Natural killer cell (primary cell): ENCODE measurements at regions not wholly inside any gene's neighbourhood (a gene's known extent, or its start where the extent isn't known, plus 50 kb on each side); places are given as distances from the start of the nearest gene placed in this dataset.

Source experiments
- ATAC-seq, 3 donors: fragments of 150-1000 bp in 2 of 3; fragments of 200-7000 bp in 1 of 3; cut with Tn5 transposase; 1 replicate in 1 of 3; 2 replicates in 2 of 3; pipeline ENCODE4 v1.10.0; 2021; ENCODE audit warnings: mild to moderate bottlenecking in 2 of 3, moderate library complexity in 2 of 3
- DNase-seq, 2 donors: peaks; one replicate each; pipeline versions ENCODE4 v3.0.0 to v3.0.0-alpha.2; 2013 to 2021; ENCODE audit warnings: mixed read lengths in 1 of 2
- H3K27ac ChIP-seq: one replicate; pipeline ENCODE4 v1.5.1; 2013; ENCODE audit warnings: mild to moderate bottlenecking, low read length
- H3K27me3 ChIP-seq: one replicate; pipeline ENCODE4 v1.6.1; 2013; ENCODE audit warnings: low read length; ENCODE audit not compliant: control insufficient read depth, insufficient read depth
- H3K36me3 ChIP-seq: one replicate; pipeline ENCODE4 v1.6.1; 2013; ENCODE audit warnings: low read length; ENCODE audit not compliant: control insufficient read depth, insufficient read depth
- H3K4me1 ChIP-seq: one replicate; pipeline ENCODE4 v1.6.1; 2013; ENCODE audit warnings: low read length; ENCODE audit not compliant: control insufficient read depth, insufficient read depth
- H3K4me3 ChIP-seq: one replicate; pipeline ENCODE4 v1.5.1; 2013; ENCODE audit warnings: low read length
- H3K9me3 ChIP-seq: one replicate; pipeline ENCODE4 v1.6.1; 2013; ENCODE audit warnings: low read length; ENCODE audit not compliant: control insufficient read depth, insufficient read depth
- H3K27ac Mint-ChIP-seq, 2 donors: one replicate each; pipeline ENCODE4 v1.8.0; 2022; ENCODE audit warnings: mild to moderate bottlenecking in 2 of 2, mixed read lengths in 2 of 2, moderate library complexity in 1 of 2
- H3K27me3 Mint-ChIP-seq, 2 donors: one replicate each; pipeline ENCODE4 v1.8.0; 2022; ENCODE audit warnings: low read depth in 2 of 2, mixed read lengths in 2 of 2
- H3K36me3 Mint-ChIP-seq: one replicate; pipeline ENCODE4 v1.8.0; 2022; ENCODE audit warnings: mixed read lengths
- H3K4me1 Mint-ChIP-seq, 2 donors: one replicate each; pipeline ENCODE4 v1.8.0; 2022; ENCODE audit warnings: mixed read lengths in 2 of 2
- H3K4me3 Mint-ChIP-seq: one replicate; pipeline ENCODE4 v1.8.0; 2022; ENCODE audit warnings: mild to moderate bottlenecking, moderate library complexity, mixed read lengths
- H3K9me3 Mint-ChIP-seq, 2 donors: one replicate each; pipeline ENCODE4 v1.8.0; 2022; ENCODE audit warnings: mixed read lengths in 2 of 2
- CTCF ChIP-seq: fragments of 200-600 bp; IDR thresholded peaks from one replicate; pipeline ENCODE4 v1.8.0; 2022; ENCODE audit warnings: antibody characterized with exemption
- WGBS: methylation state at CpG from one replicate; pipeline ENCODE4 v1.1.7; 2013; ENCODE audit warnings: missing lambda C conversion rate; ENCODE audit not compliant: insufficient coverage; 5-methylcytosine and 5-hydroxymethylcytosine counted together
- intact Hi-C: fragments of 100-400 bp; cut with micrococcal nuclease; formaldehyde crosslinking; loops from one replicate; pipeline ENCODE4 v1.14.2; 2022

- TF ChIP-seq CTCF: no peak
- Histone ChIP-seq H3K4me3 (no peak overlapping the region), H3K27ac (no peak overlapping the region), H3K27me3 (no peaks in the 10 kb centered on the region), H3K9me3 (no peaks in the 10 kb centered on the region), H3K4me1 (no peaks in the 10 kb centered on the region), H3K36me3 (no peaks in the 10 kb centered on the region)
- Mint-ChIP-seq H3K4me1 (peaks cover 0 to 5% of the 10 kb centered on the region in 2 donors), H3K36me3 (no peaks in the 10 kb centered on the region), H3K9me3 (peaks cover 2% of the 10 kb centered on the region in 2 donors), H3K4me3 (no peak overlapping the region), H3K27ac (no peak overlapping the region), H3K27me3 (peaks cover 0 to 3% of the 10 kb centered on the region in 2 donors)
- intact Hi-C loops: no loop called here
- no peak for DNase-seq
- WGBS: 59% methylated on average over 4 of the region's 4 CpGs
- ATAC-seq: no peak
Observed at GRCh38 chr21:17455028-17455353, 57.9 kb upstream of the CXADR start.

- Mint-ChIP-seq H3K4me3 (no peak overlapping the region), H3K27ac (no peak overlapping the region), H3K27me3 (peaks cover 0 to 3% of the 10 kb centered on the region in 2 donors), H3K36me3 (no peaks in the 10 kb centered on the region), H3K4me1 (peaks cover 0 to 5% of the 10 kb centered on the region in 2 donors), H3K9me3 (peaks cover 2% of the 10 kb centered on the region in 2 donors)
- WGBS: 91% methylated on average over 5 of the region's 6 CpGs
- Histone ChIP-seq H3K4me1 (no peaks in the 10 kb centered on the region), H3K27me3 (no peaks in the 10 kb centered on the region), H3K36me3 (no peaks in the 10 kb centered on the region), H3K4me3 (no peak overlapping the region), H3K27ac (no peak overlapping the region), H3K9me3 (no peaks in the 10 kb centered on the region)
- intact Hi-C loops: no loop called here
- TF ChIP-seq CTCF: no peak
- DNase-seq (no peak), ATAC-seq (no peak)
Observed at GRCh38 chr21:17455451-17455850, 57.4 kb upstream of the CXADR start.

GRCh38 chr21:17458279-17458678 lies 54.6 kb upstream of the CXADR start:
- Mint-ChIP-seq H3K36me3 (no peaks in the 10 kb centered on the region), H3K4me3 (no peak overlapping the region), H3K4me1 (peaks cover 0 to 5% of the 10 kb centered on the region in 2 donors), H3K9me3 (peaks cover 2% of the 10 kb centered on the region in 2 donors), H3K27ac (no peak overlapping the region), H3K27me3 (peaks cover 0 to 3% of the 10 kb centered on the region in 2 donors)
- TF ChIP-seq CTCF: no peak
- no peak for DNase-seq
- no peaks in the 10 kb centered on the region for H3K4me1 ChIP-seq
- WGBS: 86% methylated on average over 5 of the region's 6 CpGs
- no peak overlapping the region for H3K4me3 ChIP-seq
- no peaks in the 10 kb centered on the region for H3K27me3 ChIP-seq
- no peaks in the 10 kb centered on the region for H3K9me3 ChIP-seq
- no peak overlapping the region for H3K27ac ChIP-seq
- no peak for ATAC-seq
- intact Hi-C loops: no loop called here
- H3K36me3 ChIP-seq: no peaks in the 10 kb centered on the region

- TF ChIP-seq CTCF: no peak
- Histone ChIP-seq H3K4me1 (no peaks in the 10 kb centered on the region), H3K4me3 (no peak overlapping the region), H3K9me3 (no peaks in the 10 kb centered on the region), H3K36me3 (no peaks in the 10 kb centered on the region), H3K27me3 (no peaks in the 10 kb centered on the region), H3K27ac (no peak overlapping the region)
- WGBS: 43% methylated on average over 1 of the region's 2 CpGs
- ATAC-seq (no peak), DNase-seq (no peak)
- intact Hi-C loops: no loop called here
- Mint-ChIP-seq H3K4me1 (no peaks in the 10 kb centered on the region), H3K36me3 (no peaks in the 10 kb centered on the region), H3K9me3 (peaks cover 0 to 2% of the 10 kb centered on the region in 2 donors), H3K27me3 (no peaks in the 10 kb centered on the region), H3K4me3 (no peak overlapping the region), H3K27ac (no peak overlapping the region)
Observed at GRCh38 chr21:17460094-17460493, 52.7 kb upstream of the CXADR start.
